GM21786 (cell line): ENCODE measurements at regions not wholly inside any gene's neighbourhood (a gene's known extent, or its start where the extent isn't known, plus 50 kb on each side); places are given as distances from the start of the nearest gene placed in this dataset.
"Not testable (repeated sequence)": the region's sequence is repeated elsewhere in the genome, so short reads cannot be mapped to it uniquely, and the experiment has no call there.

ENCODE experiments used
- ATAC-seq: cut with Tn5 transposase; IDR thresholded peaks from one replicate; pipeline ENCODE4 v1.9.1; 2021; ENCODE audit not compliant: unreplicated experiment

GRCh38 chrX:9374555-9374954, 90.3 kb upstream of the TBL1X start:
- no peak for ATAC-seq

GRCh38 chrX:9376111-9376510, 88.7 kb upstream of the TBL1X start:
- no peak for ATAC-seq

- not testable (repeated sequence) for ATAC-seq
These were observed 87.6 kb upstream of the TBL1X start for GRCh38 chrX:9377216-9377615.

- no peak for ATAC-seq
These were observed 85.7 kb upstream of the TBL1X start for GRCh38 chrX:9378980-9379696.

DNA sequence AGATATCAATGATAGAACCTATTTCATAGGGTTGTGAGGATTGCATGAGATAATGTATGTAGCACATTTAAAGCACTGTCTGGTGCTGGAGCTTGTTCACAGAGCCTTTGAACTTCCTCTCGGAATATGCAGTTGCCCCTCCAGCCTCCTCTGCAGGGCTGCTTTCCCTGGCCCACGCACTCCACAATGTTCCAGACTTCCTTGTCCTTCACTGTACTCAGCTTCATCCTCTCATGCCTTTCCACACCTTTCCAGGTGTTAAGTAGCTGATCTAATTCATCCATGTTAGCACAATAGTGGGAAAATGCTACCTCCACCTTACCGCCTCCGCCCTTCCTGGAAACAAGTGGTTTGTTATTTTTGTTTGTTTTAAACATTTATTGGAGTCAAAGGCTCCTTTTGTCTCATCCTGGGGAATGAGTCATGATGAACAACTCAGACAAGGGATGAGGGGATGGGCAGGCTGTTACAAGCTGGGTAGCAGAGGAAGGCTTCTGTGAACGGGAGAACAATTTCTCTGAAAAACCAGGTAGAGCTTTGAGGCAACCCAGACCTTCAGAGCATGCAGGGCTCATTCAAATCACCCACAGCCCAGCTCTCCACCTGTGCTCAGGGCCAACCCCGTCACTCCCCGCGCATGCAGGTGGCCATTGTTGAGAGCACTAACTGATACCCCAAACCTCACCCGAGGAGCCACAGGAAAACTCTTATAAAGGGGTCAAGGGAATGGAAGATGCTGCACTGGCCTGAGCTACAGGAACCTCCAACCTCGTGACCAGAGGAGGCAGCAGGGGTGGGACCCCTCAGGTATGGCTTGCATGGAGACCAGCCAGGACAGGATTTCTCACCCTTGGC, 84.9 kb upstream of the TBL1X start:
- ATAC-seq, result no peak

DNA sequence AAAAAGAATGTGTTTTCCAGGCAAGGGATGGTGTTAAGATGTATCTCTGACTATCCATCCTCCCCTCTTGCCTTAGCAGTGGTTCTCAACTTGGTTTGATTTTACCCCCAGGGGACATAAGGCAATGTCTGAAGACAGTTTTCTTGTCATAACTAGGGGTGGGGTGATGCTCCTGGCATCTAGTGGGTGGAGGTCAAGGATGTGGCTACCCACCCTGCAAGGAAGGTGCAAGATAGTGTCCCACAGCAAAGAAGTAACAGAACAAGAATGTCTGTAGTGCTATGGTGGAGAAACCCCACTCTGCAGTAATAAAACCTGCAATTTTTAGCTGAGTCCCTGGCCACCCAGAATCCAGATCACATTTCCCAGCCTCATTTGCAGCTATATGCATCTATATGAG, 81.2 kb upstream of the TBL1X start:
- no peak for ATAC-seq

DNA sequence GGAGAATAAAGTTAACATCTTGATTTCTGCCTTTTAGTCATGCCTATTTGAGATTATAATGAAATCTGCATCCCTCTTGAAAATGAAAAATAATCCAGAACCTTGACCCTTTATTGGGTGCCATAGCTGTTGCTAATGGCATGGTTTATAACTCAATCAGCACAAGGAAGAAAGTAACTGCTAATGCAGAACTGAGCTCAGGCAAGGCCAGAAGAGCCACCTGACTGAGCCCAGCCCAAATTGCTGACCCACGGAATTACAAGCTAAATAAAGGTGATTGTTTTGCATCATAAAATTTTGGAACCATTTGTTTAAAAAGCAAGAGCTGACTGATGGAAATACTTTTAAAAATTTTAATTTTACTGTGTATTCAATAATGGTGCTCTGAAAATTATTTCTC, 76.4 kb upstream of the TBL1X start:
- no peak for ATAC-seq

DNA sequence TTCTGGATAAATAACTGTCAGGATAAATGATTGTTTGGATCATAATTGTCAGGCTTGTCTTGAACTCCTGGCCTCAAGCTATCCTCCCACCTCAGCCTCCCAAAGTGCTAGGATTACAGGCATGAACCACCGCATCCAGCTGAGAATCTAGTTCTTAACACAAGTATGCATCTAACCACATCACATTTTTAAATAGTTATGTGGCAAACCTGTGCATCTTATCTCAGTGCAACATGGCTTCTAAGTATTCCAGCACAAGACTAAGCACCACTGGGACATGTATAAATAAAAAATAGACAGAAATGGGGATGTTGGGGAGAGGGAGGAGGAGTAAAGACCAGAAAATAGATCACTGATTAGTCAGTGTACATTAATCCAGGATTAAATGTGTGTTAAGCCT, 74.7 kb upstream of the TBL1X start:
- no peak for ATAC-seq

GRCh38 chrX:9390693-9391368, 74.0 kb upstream of the TBL1X start:
- no peak for ATAC-seq

DNA sequence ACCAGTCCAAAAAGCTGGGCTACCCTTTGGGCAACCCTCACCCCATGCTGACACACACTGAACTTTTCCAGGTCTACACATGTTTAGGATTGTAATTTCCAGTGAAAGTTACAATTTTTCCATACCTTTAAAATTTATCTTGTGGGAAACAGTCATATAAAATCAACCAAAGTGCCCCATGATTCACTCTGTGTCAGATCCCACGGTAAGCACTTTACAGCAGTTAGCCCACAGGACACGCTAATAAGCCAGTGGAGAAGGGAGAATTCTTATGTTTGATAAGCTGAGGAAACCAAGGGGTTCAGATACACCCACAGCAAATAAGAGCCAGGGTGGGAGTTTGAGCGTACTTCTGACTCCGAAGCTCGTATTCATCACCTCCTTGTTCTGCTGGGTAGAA, 72.4 kb upstream of the TBL1X start:
- no peak for ATAC-seq

DNA sequence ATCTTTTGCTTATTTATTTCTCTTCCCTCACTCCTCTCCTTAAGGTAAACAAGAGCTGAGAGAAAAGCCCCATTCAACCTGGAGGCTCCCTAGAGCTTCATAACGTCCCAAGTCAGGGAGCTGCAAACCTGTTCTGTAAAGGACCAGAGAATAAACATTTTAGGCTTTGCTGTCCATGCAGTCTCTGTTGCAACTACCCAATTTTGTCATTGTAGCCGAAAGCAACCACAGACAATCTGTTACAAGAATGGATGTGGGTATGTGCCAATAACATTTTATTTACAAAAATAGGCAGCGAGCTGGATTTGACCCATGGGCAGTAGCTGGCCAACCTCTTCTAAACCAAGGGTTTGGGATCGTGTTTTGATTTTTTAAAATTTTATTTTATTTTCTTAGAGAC, 71.3 kb upstream of the TBL1X start:
- no peak for ATAC-seq

GRCh38 chrX:9394212-9394611, 70.6 kb upstream of the TBL1X start:
- ATAC-seq, result no peak

DNA sequence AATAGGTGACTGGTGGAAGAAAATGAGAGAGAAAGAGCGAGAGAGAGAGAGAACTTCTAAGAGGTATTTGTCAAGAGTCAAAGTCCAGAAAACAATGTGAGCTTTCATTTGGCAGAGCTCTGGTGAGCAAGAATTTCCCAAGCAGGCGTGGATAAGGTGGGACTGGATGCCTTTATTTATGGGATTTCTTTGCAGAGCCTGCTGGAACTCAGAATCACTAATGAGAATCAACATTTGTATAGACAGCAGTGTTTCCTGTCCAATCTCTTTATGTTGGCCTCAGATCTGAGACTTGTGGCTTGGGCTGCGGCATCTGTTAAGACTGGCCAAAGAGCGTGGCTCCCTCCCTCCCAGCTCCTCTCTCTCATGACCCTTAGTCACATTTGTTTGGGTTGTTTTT, 67.9 kb upstream of the TBL1X start:
- ATAC-seq, result no peak

DNA sequence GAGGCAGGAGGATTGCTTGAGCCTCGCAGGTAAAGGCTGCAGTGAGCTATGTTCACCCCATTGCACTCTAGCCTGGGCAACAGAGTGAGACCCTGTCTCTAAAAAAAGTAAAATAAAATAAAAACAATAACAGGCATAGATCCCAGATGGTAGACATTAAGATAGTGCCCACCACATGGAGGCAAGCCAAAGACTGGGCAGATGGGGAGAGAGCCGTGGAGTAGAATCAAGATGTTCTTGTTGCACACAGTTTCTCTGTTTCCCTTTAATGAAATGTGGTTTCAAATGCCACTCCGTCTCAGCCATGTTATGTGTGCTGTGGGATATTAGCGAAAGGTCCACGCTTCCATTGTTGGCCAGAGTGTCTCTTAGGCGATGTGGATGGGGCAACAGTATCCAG, 63.8 kb upstream of the TBL1X start:
- no peak for ATAC-seq

- ATAC-seq, result no peak
These were observed 61.5 kb upstream of the TBL1X start for GRCh38 chrX:9403374-9403773.

- not testable (repeated sequence) for ATAC-seq
These were observed 59.2 kb upstream of the TBL1X start for GRCh38 chrX:9405635-9406034.

- not testable (repeated sequence) for ATAC-seq
These were observed 54.0 kb upstream of the TBL1X start for GRCh38 chrX:9410889-9411288.

DNA sequence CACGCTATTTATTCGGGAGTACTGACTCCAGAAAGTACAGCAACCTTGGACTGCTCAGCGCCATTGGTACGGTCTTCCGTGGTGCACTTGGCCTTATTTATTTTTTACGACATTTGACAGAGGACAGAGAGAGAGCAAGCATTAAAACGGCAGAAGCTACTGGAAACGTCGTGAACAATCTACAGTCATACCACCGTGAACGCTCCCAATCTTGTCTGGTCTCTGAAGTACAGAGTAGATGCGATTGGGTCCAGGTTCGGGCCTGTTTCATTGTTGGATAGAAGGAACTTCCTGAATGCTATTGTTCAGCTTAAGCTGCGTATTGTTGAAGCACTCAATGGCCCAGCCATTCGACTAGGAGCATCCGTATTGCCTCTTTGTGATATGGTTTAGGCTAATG, 53.2 kb upstream of the TBL1X start:
- not testable (repeated sequence) for ATAC-seq

GRCh38 chrX:9414416-9414815, 50.4 kb upstream of the TBL1X start:
- ATAC-seq, result no peak
